ENCODE measurements at regions not wholly inside any gene's neighbourhood (a gene's known extent, or its start where the extent isn't known, plus 50 kb on each side); places are given as distances from the start of the nearest gene placed in this dataset.

- DNase-seq (ENCODE audit: low read depth, low spot score) = no peak
- Histone ChIP-seq H3K9me3 (ENCODE audit: control insufficient read depth, insufficient read depth, low read length) (peaks cover 32% of the 10 kb centered on the region), H3K27me3 (ENCODE audit: control insufficient read depth, insufficient read depth, low read length) (no peaks in the 10 kb centered on the region), H3K4me3 (ENCODE audit: low read depth, low read length) (no peak overlapping the region), H3K27ac (ENCODE audit: low read depth, low read length) (no peak overlapping the region)
- no peak for TF ChIP-seq CTCF (IDR thresholded peaks at IDR 0.05; ENCODE audit: low read depth, low read length)
- ChIA-PET POLR2A (interaction anchor here (1.8 kb wide), 1 partner anchor 126 kb away, joined by 4 read pairs; no protein-coding TSS in a partner anchor), CTCF (interaction anchor here (0.6 to 1.6 kb wide), 7 partner anchors 8 to 320 kb away, joined by 3 to 10 read pairs (median 3); no protein-coding TSS in a partner anchor)
Measured at GRCh38 chr6:168133687-168134559, 54.9 kb upstream of the FRMD1 start.

GRCh38 chr6:168133168-168133561 is 54.2 kb upstream of the FRMD1 start:
- Histone ChIP-seq H3K9me3 (ENCODE audit: control insufficient read depth, insufficient read depth, low read length) (peaks cover 40% of the 10 kb centered on the region), H3K4me3 (ENCODE audit: low read depth, low read length) (peak overlapping the region; percentile 13), H3K27me3 (ENCODE audit: control insufficient read depth, insufficient read depth, low read length) (no peaks in the 10 kb centered on the region), H3K27ac (ENCODE audit: low read depth, low read length) (no peak overlapping the region)
- TF ChIP-seq CTCF (IDR thresholded peaks at IDR 0.05; ENCODE audit: low read depth, low read length) = no peak
- ChIA-PET POLR2A (interaction anchor here (1.8 kb wide), 1 partner anchor 125 kb away, joined by 4 read pairs; no protein-coding TSS in a partner anchor), CTCF (interaction anchor here (0.6 to 1.6 kb wide), 9 partner anchors 9 to 319 kb away, joined by 3 to 10 read pairs (median 3); no protein-coding TSS in a partner anchor)
- no peak for DNase-seq (ENCODE audit: low read depth, low spot score)

GRCh38 chr6:168132531-168133167 is 53.6 kb upstream of the FRMD1 start:
- Histone ChIP-seq H3K27ac (ENCODE audit: low read depth, low read length) (no peak overlapping the region), H3K27me3 (ENCODE audit: control insufficient read depth, insufficient read depth, low read length) (no peaks in the 10 kb centered on the region), H3K9me3 (ENCODE audit: control insufficient read depth, insufficient read depth, low read length) (peaks cover 45% of the 10 kb centered on the region), H3K4me3 (ENCODE audit: low read depth, low read length) (peak overlapping the region; percentile 17; the same call in 1 of the 2 replicates)
- CTCF ChIA-PET = interaction anchor here (0.6 to 1.6 kb wide), 8 partner anchors 9 to 318 kb away, joined by 3 to 10 read pairs (median 4); no protein-coding TSS in a partner anchor
- peak; percentile 20 for DNase-seq (ENCODE audit: low read depth, low spot score)
- peak; percentile 38; the same call in 1 of the 2 replicates for TF ChIP-seq CTCF (IDR thresholded peaks at IDR 0.05; ENCODE audit: low read depth, low read length)
- POLR2A ChIA-PET = interaction anchor here (1.8 kb wide), 1 partner anchor 125 kb away, joined by 4 read pairs; no protein-coding TSS in a partner anchor

GRCh38 chr6:168131464-168132415 is 52.7 kb upstream of the FRMD1 start:
- no peak overlapping the region for H3K27ac ChIP-seq (ENCODE audit: low read depth, low read length)
- no peak for TF ChIP-seq CTCF (IDR thresholded peaks at IDR 0.05; ENCODE audit: low read depth, low read length)
- H3K27me3 ChIP-seq (ENCODE audit: control insufficient read depth, insufficient read depth, low read length) = no peaks in the 10 kb centered on the region
- no peak overlapping the region for H3K4me3 ChIP-seq (ENCODE audit: low read depth, low read length)
- peaks cover 51% of the 10 kb centered on the region for H3K9me3 ChIP-seq (ENCODE audit: control insufficient read depth, insufficient read depth, low read length)
- ChIA-PET CTCF (no interaction called here), POLR2A (no interaction called here)
- no peak for DNase-seq (ENCODE audit: low read depth, low spot score)
